Sigmoid colon (tissue), 6 donors: ENCODE measurements at regions not wholly inside any gene's neighbourhood (a gene's known extent, or its start where the extent isn't known, plus 50 kb on each side); places are given as distances from the start of the nearest gene placed in this dataset.

ENCODE experiments used
- DNase-seq: peaks from one replicate; pipeline ENCODE4 v3.0.0-alpha.2; 2019
- H3K27ac ChIP-seq, 4 donors: fragments of 200-600 bp; sonication (generic); one replicate each; pipeline ENCODE4 v1.5.1; 2016 to 2019; ENCODE audit warnings: mild to moderate bottlenecking in 1 of 4
- H3K27me3 ChIP-seq, 3 donors: fragments of 200-600 bp; sonication (generic); one replicate each; pipeline ENCODE4 v1.5.1; 2019; ENCODE audit warnings: mild to moderate bottlenecking in 1 of 3
- H3K36me3 ChIP-seq, 4 donors: fragments of 200-600 bp; sonication (generic); one replicate each; pipeline ENCODE4 v1.5.1; 2016 to 2019
- H3K4me1 ChIP-seq, 4 donors: fragments of 200-600 bp; sonication (generic); one replicate each; pipeline ENCODE4 v1.5.1; 2017 to 2019
- H3K4me3 ChIP-seq, 4 donors: fragments of 200-600 bp; sonication (generic); one replicate each; pipeline ENCODE4 v1.5.1; 2017 to 2019; ENCODE audit warnings: mild to moderate bottlenecking in 2 of 4, moderate library complexity in 1 of 4
- H3K9me3 ChIP-seq, 4 donors: fragments of 200-600 bp in 3 of 4; sonication (generic) in 3 of 4; one replicate each; pipeline versions ENCODE4 v1.5.1 to v1.6.1; 2013 to 2019
- EP300 ChIP-seq, 4 donors: sonication (generic); formaldehyde crosslinking; IDR thresholded peaks; one replicate each; pipeline ENCODE4 v1.6.1; 2017; ENCODE audit warnings: antibody characterized with exemption in 4 of 4
- POLR2A ChIP-seq, 2 donors: fragments of 450-650 bp; IDR thresholded peaks; one replicate each; pipeline ENCODE4 v1.6.1; 2016; ENCODE audit warnings: antibody characterized with exemption in 2 of 2, mild to moderate bottlenecking in 2 of 2, moderate library complexity in 2 of 2
- POLR2AphosphoS5 ChIP-seq, 4 donors: sonication (generic); formaldehyde crosslinking; IDR thresholded peaks; one replicate each; pipeline ENCODE4 v1.6.1; 2017; ENCODE audit warnings: antibody characterized with exemption in 4 of 4
- WGBS, 2 donors: extraction: QIAGEN DNeasy Blood & Tissue Kit; methylation state at CpG; one replicate each; pipeline ENCODE4 v1.1.7; 2013; 5-methylcytosine and 5-hydroxymethylcytosine counted together
- intact Hi-C: fragments of 100-400 bp; cut with DNase I; formaldehyde crosslinking; loops from one replicate; pipeline ENCODE4 v1.15.1; 2023
- TF ChIP-seq, protein P1 (sequence below), 4 experiments: fragments of 450-650 bp in 3 of 4; fragments of 200-600 bp in 1 of 4; IDR thresholded peaks; one replicate each; pipeline ENCODE4 v1.5.1; 2016 to 2019; ENCODE audit warnings: antibody characterized with exemption in 4 of 4, mild to moderate bottlenecking in 3 of 4, moderate library complexity in 2 of 4
- donor health status: healthy with polysubstance abuse.
- donor health status: healthy.

GRCh38 chr10:62501547-62501946 is 127.4 kb downstream of the ZNF365 start:
- Histone ChIP-seq H3K36me3 (no peaks in the 10 kb centered on the region), H3K4me3 (no peak overlapping the region), H3K27me3 (no peaks in the 10 kb centered on the region), H3K4me1 (no peaks in the 10 kb centered on the region), H3K27ac (no peak overlapping the region), H3K9me3 (no peaks in the 10 kb centered on the region)
- DNase-seq: no peak
- intact Hi-C loops: no loop called here
- TF ChIP-seq EP300 (IDR thresholded peaks at IDR 0.05) (no peak), POLR2AphosphoS5 (IDR thresholded peaks at IDR 0.05) (no peak), POLR2A (IDR thresholded peaks at IDR 0.05) (no peak)
- TF ChIP-seq, protein P1, sequence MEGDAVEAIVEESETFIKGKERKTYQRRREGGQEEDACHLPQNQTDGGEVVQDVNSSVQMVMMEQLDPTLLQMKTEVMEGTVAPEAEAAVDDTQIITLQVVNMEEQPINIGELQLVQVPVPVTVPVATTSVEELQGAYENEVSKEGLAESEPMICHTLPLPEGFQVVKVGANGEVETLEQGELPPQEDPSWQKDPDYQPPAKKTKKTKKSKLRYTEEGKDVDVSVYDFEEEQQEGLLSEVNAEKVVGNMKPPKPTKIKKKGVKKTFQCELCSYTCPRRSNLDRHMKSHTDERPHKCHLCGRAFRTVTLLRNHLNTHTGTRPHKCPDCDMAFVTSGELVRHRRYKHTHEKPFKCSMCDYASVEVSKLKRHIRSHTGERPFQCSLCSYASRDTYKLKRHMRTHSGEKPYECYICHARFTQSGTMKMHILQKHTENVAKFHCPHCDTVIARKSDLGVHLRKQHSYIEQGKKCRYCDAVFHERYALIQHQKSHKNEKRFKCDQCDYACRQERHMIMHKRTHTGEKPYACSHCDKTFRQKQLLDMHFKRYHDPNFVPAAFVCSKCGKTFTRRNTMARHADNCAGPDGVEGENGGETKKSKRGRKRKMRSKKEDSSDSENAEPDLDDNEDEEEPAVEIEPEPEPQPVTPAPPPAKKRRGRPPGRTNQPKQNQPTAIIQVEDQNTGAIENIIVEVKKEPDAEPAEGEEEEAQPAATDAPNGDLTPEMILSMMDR (IDR thresholded peaks at IDR 0.05): no peak
- WGBS, 2 donors: 35 to 48% methylated on average over 1 of the region's 1 CpG

DNA sequence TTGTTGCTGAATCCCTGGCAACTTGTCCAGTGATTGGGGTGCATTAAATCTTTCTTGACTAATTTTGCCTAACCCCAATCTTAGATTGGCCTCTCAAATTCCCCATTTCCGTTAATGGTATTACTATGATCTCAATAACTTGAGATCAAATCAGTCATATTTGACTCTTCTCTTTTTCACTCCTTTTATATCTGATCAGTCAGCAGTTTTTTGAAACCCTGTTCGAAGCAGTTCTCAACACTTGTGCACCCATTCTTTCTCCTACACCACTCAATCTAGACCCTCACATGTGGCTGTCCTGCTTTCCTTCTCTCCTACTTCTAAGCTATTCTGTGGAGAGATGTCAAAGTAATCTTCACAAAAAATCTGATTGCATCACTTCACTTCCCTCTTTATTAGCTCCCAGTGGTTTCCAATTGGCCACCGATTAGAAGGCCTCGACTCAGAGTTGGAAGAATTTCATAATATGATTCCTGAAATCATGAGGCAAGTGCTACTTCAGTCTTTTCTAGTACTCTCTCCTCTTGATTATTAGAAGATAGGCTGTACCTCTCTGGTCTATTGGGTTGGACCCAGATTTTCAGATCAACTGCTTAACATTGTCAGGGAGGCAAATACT is 128.9 kb downstream of the ZNF365 start:
- no peaks in the 10 kb centered on the region for H3K36me3 ChIP-seq
- WGBS, 2 donors: 81 to 82% methylated on average over 4 of the region's 4 CpGs
- intact Hi-C loops: no loop called here

DNA sequence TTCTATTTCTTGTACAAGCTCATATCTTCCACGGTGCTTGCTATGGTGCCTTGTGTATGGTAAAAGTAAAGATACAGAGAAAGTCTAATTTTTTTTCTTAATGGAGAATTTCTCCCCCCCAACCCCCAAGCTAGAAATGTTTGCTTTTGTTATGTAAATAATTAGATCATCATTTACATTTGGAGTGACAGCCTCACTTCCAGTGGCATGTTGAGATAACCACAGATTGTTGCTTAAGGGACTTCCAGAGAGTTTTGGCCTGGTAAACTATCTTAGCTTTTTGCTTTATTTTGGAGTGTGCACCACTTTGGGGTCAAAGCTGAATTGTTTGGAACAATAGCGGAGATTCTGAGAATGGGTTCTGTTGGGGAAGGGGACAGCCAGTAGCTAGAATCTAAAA is 129.7 kb downstream of the ZNF365 start:
- intact Hi-C loops: no loop called here
- DNase-seq: no peak

More for the DNA sequence above, 128.9 kb downstream of the ZNF365 start:
- Histone ChIP-seq H3K27ac (no peak overlapping the region), H3K4me1 (no peaks in the 10 kb centered on the region), H3K9me3 (no peaks in the 10 kb centered on the region), H3K27me3 (no peaks in the 10 kb centered on the region), H3K4me3 (no peak overlapping the region)
- TF ChIP-seq EP300 (IDR thresholded peaks at IDR 0.05): no peak
- no peak for TF ChIP-seq POLR2AphosphoS5 (IDR thresholded peaks at IDR 0.05)
- TF ChIP-seq, protein P1 (IDR thresholded peaks at IDR 0.05): no peak
- TF ChIP-seq POLR2A (IDR thresholded peaks at IDR 0.05): no peak
- no peak for DNase-seq

DNA sequence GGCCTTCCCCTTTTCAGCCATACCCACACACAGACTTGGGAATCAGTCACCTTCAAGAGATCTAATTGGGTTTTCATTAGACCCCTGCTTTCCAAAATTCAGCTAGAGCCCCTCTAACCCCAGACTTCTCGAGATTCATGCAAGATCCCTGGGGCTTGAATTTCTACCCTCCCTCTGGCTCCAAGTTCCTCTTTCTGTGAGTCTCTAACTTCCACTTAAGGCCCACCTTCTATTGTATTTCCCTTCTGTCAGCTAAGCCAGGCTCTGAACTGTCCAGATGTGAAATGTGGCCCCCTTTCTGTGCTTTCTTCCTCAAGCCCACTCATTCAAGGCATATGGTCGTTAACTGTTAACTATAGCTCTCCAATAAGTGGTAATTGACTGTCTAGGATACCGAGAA is 132.2 kb downstream of the ZNF365 start:
- no peak for DNase-seq
- intact Hi-C loops: no loop called here
- no peaks in the 10 kb centered on the region for H3K36me3 ChIP-seq
- H3K9me3 ChIP-seq: no peaks in the 10 kb centered on the region
- no peaks in the 10 kb centered on the region for H3K27me3 ChIP-seq
- H3K4me3 ChIP-seq: no peak overlapping the region
- H3K4me1 ChIP-seq: no peaks in the 10 kb centered on the region
- H3K27ac ChIP-seq: no peak overlapping the region
- WGBS, 2 donors: 53 to 65% methylated on average over 3 of the region's 3 CpGs
- no peak for TF ChIP-seq EP300 (IDR thresholded peaks at IDR 0.05)
- TF ChIP-seq, protein P1 (IDR thresholded peaks at IDR 0.05): no peak
- no peak for TF ChIP-seq POLR2A (IDR thresholded peaks at IDR 0.05)
- TF ChIP-seq POLR2AphosphoS5 (IDR thresholded peaks at IDR 0.05): no peak

More for the DNA sequence above, 129.7 kb downstream of the ZNF365 start:
- H3K9me3 ChIP-seq: no peaks in the 10 kb centered on the region
- TF ChIP-seq, protein P1 (IDR thresholded peaks at IDR 0.05): no peak
- H3K4me3 ChIP-seq: no peak overlapping the region
- H3K36me3 ChIP-seq: no peaks in the 10 kb centered on the region
- H3K27me3 ChIP-seq: no peaks in the 10 kb centered on the region
- no peak overlapping the region for H3K27ac ChIP-seq
- WGBS, 2 donors: 84 to 86% methylated on average over 2 of the region's 2 CpGs
- H3K4me1 ChIP-seq: no peaks in the 10 kb centered on the region

GRCh38 chr10:62511238-62511637 is 137.1 kb downstream of the ZNF365 start:
- 87 to 94% methylated on average over 3 of the region's 3 CpGs for whole genome bisulfite sequencing, 2 donors
- no peak for TF ChIP-seq POLR2A (IDR thresholded peaks at IDR 0.05)
- no peak for TF ChIP-seq EP300 (IDR thresholded peaks at IDR 0.05)
- no peak for TF ChIP-seq POLR2AphosphoS5 (IDR thresholded peaks at IDR 0.05)
- TF ChIP-seq, protein P1 (IDR thresholded peaks at IDR 0.05): no peak
- no peaks in the 10 kb centered on the region for H3K4me1 ChIP-seq
- H3K27ac ChIP-seq: no peak overlapping the region
- intact Hi-C loops: no loop called here
- DNase-seq: no peak
- H3K9me3 ChIP-seq: no peaks in the 10 kb centered on the region
- no peaks in the 10 kb centered on the region for H3K36me3 ChIP-seq
- no peaks in the 10 kb centered on the region for H3K27me3 ChIP-seq
- no peak overlapping the region for H3K4me3 ChIP-seq
